ENCODE measurements at regions not wholly inside any gene's neighbourhood (a gene's known extent, or its start where the extent isn't known, plus 50 kb on each side); places are given as distances from the start of the nearest gene placed in this dataset.

- no peaks in the 10 kb centered on the region for H3K79me2 ChIP-seq (ENCODE audit: insufficient read depth, low read length)
- H3K18ac ChIP-seq (ENCODE audit: insufficient read length, low read depth, low read length): no peak overlapping the region
- no peaks in the 10 kb centered on the region for H3K23me2 ChIP-seq (ENCODE audit: insufficient read length, low read depth, low read length, poor library complexity, severe bottlenecking)
- H3K79me1 ChIP-seq (ENCODE audit: insufficient read depth, low read depth, low read length, poor library complexity, severe bottlenecking): no peaks in the 10 kb centered on the region
- no peak for TF ChIP-seq CTCF (conservative IDR thresholded peaks at IDR 0.05)
- H3K27me3 ChIP-seq (ENCODE audit: insufficient read depth, low read length): no peaks in the 10 kb centered on the region
- no peak overlapping the region for H3K9ac ChIP-seq (ENCODE audit: extremely low read depth, insufficient read length, low read length)
- no peak overlapping the region for H2AK5ac ChIP-seq (ENCODE audit: insufficient read length, low read length)
- Mint-ChIP-seq H3K36me3 (ENCODE audit: insufficient read depth in 1 of 3, low read depth in 3 of 3) (peaks cover 0 to 9% (median 4%) of the 10 kb centered on the region in 3 experiments; a peak in 5 of 7 replicates), H3K9me3 (peaks cover 7 to 8% of the 10 kb centered on the region in 2 experiments; a peak in 4 of 5 replicates), H3K4me3 (no peak overlapping the region), H3K27ac (no peak overlapping the region), H3K27me3 (ENCODE audit: low read depth) (no peaks in the 10 kb centered on the region; the same call in none of the 2 replicates), H3K4me1 (peaks cover 13% of the 10 kb centered on the region in 2 experiments)
- H3K14ac ChIP-seq (ENCODE audit: insufficient read depth, low read length): no peak overlapping the region
- H3K56ac ChIP-seq (ENCODE audit: insufficient read length, low read depth, low read length): no peak overlapping the region
- H4K91ac ChIP-seq (ENCODE audit: insufficient read length, low read depth, low read length): no peak overlapping the region
- no peak overlapping the region for H2BK20ac ChIP-seq (ENCODE audit: low read depth, low read length, poor library complexity, severe bottlenecking)
- H3K4me2 ChIP-seq (ENCODE audit: insufficient read depth, insufficient read length, low read length): no peak overlapping the region
- peaks cover 6% of the 10 kb centered on the region for H3K9me3 ChIP-seq (ENCODE audit: control insufficient read depth, low read depth, low read length)
- H2AFZ ChIP-seq (ENCODE audit: low read length): no peak overlapping the region
- no peaks in the 10 kb centered on the region for H3K4me1 ChIP-seq (ENCODE audit: insufficient read depth, low read length)
- no peak overlapping the region for H2BK12ac ChIP-seq (ENCODE audit: insufficient read length, low read depth, low read length)
- no CpG with 5 or more reads among the region's 2 CpGs for WGBS (ENCODE audit: extremely low coverage, insufficient read length, low lambda C conversion rate)
- H2BK5ac ChIP-seq (ENCODE audit: insufficient read length, low read length): no peak overlapping the region
- no peak for DNase-seq
- no peak overlapping the region for H3K27ac ChIP-seq (ENCODE audit: insufficient read length, low read depth, low read length)
- no peak overlapping the region for H3K4ac ChIP-seq (ENCODE audit: low read depth, low read length)
- H4K20me1 ChIP-seq (ENCODE audit: control insufficient read depth, insufficient read depth, insufficient read length): no peaks in the 10 kb centered on the region
- no peak overlapping the region for H4K8ac ChIP-seq (replicated peaks; ENCODE audit: insufficient read length, low read depth, low read length)
- H2BK120ac ChIP-seq (ENCODE audit: low read depth, low read length, poor library complexity, severe bottlenecking): no peak overlapping the region
- no peak overlapping the region for H4K5ac ChIP-seq (ENCODE audit: insufficient read length, low read depth, low read length)
- H3T11ph ChIP-seq (ENCODE audit: low read length): no peak overlapping the region
- H3K23ac ChIP-seq (ENCODE audit: insufficient read length, low read depth, low read length): no peak overlapping the region
- H2BK15ac ChIP-seq (ENCODE audit: low read depth, low read length): no peak overlapping the region
These were observed 571.1 kb upstream of the ID2 start for GRCh38 chr2:8110716-8111115.

Data from H9 (cell line).